Natural killer cell (primary cell): ENCODE measurements at regions not wholly inside any gene's neighbourhood (a gene's known extent, or its start where the extent isn't known, plus 50 kb on each side); places are given as distances from the start of the nearest gene placed in this dataset.

Experiments
- ATAC-seq, 3 donors: fragments of 150-1000 bp in 2 of 3; fragments of 200-7000 bp in 1 of 3; cut with Tn5 transposase; 1 replicate in 1 of 3; 2 replicates in 2 of 3; pipeline ENCODE4 v1.10.0; 2021; ENCODE audit warnings: mild to moderate bottlenecking in 2 of 3, moderate library complexity in 2 of 3
- DNase-seq, 2 donors: peaks; one replicate each; pipeline versions ENCODE4 v3.0.0 to v3.0.0-alpha.2; 2013 to 2021; ENCODE audit warnings: mixed read lengths in 1 of 2
- H3K27ac ChIP-seq: one replicate; pipeline ENCODE4 v1.5.1; 2013; ENCODE audit warnings: mild to moderate bottlenecking, low read length
- H3K27me3 ChIP-seq: one replicate; pipeline ENCODE4 v1.6.1; 2013; ENCODE audit warnings: low read length; ENCODE audit not compliant: control insufficient read depth, insufficient read depth
- H3K36me3 ChIP-seq: one replicate; pipeline ENCODE4 v1.6.1; 2013; ENCODE audit warnings: low read length; ENCODE audit not compliant: control insufficient read depth, insufficient read depth
- H3K4me1 ChIP-seq: one replicate; pipeline ENCODE4 v1.6.1; 2013; ENCODE audit warnings: low read length; ENCODE audit not compliant: control insufficient read depth, insufficient read depth
- H3K4me3 ChIP-seq: one replicate; pipeline ENCODE4 v1.5.1; 2013; ENCODE audit warnings: low read length
- H3K9me3 ChIP-seq: one replicate; pipeline ENCODE4 v1.6.1; 2013; ENCODE audit warnings: low read length; ENCODE audit not compliant: control insufficient read depth, insufficient read depth
- H3K27ac Mint-ChIP-seq, 2 donors: one replicate each; pipeline ENCODE4 v1.8.0; 2022; ENCODE audit warnings: mild to moderate bottlenecking in 2 of 2, mixed read lengths in 2 of 2, moderate library complexity in 1 of 2
- H3K27me3 Mint-ChIP-seq, 2 donors: one replicate each; pipeline ENCODE4 v1.8.0; 2022; ENCODE audit warnings: low read depth in 2 of 2, mixed read lengths in 2 of 2
- H3K36me3 Mint-ChIP-seq: one replicate; pipeline ENCODE4 v1.8.0; 2022; ENCODE audit warnings: mixed read lengths
- H3K4me1 Mint-ChIP-seq, 2 donors: one replicate each; pipeline ENCODE4 v1.8.0; 2022; ENCODE audit warnings: mixed read lengths in 2 of 2
- H3K4me3 Mint-ChIP-seq: one replicate; pipeline ENCODE4 v1.8.0; 2022; ENCODE audit warnings: mild to moderate bottlenecking, moderate library complexity, mixed read lengths
- H3K9me3 Mint-ChIP-seq, 2 donors: one replicate each; pipeline ENCODE4 v1.8.0; 2022; ENCODE audit warnings: mixed read lengths in 2 of 2
- CTCF ChIP-seq: fragments of 200-600 bp; IDR thresholded peaks from one replicate; pipeline ENCODE4 v1.8.0; 2022; ENCODE audit warnings: antibody characterized with exemption
- WGBS: methylation state at CpG from one replicate; pipeline ENCODE4 v1.1.7; 2013; ENCODE audit warnings: missing lambda C conversion rate; ENCODE audit not compliant: insufficient coverage; 5-methylcytosine and 5-hydroxymethylcytosine counted together
- intact Hi-C: fragments of 100-400 bp; cut with micrococcal nuclease; formaldehyde crosslinking; loops from one replicate; pipeline ENCODE4 v1.14.2; 2022

- intact Hi-C loops, result no loop called here
- H3K4me1 Mint-ChIP-seq, result no peaks in the 10 kb centered on the region
- DNase-seq (no peak), ATAC-seq (no peak)
- no peak overlapping the region for H3K4me3 Mint-ChIP-seq
- Histone ChIP-seq H3K9me3 (no peaks in the 10 kb centered on the region), H3K4me3 (no peak overlapping the region), H3K27me3 (no peaks in the 10 kb centered on the region), H3K4me1 (no peaks in the 10 kb centered on the region), H3K27ac (no peak overlapping the region), H3K36me3 (no peaks in the 10 kb centered on the region)
- peaks cover 0 to 3% of the 10 kb centered on the region in 2 donors for H3K27me3 Mint-ChIP-seq
- no peaks in the 10 kb centered on the region for H3K36me3 Mint-ChIP-seq
- H3K27ac Mint-ChIP-seq, result no peak overlapping the region
- 80% methylated on average over 1 of the region's 1 CpG for WGBS
- peaks cover 2 to 4% of the 10 kb centered on the region in 2 donors for H3K9me3 Mint-ChIP-seq
- TF ChIP-seq CTCF, result no peak
Observed at GRCh38 chr5:2575871-2576270, 175.6 kb downstream of the IRX2 start.

GRCh38 chr5:2575292-2575691, 176.2 kb downstream of the IRX2 start:
- no peaks in the 10 kb centered on the region for H3K36me3 Mint-ChIP-seq
- WGBS, result 22% methylated on average over 3 of the region's 3 CpGs

GRCh38 chr5:2574155-2574554, 177.3 kb downstream of the IRX2 start:
- no peak overlapping the region for H3K27ac ChIP-seq
- 86% methylated on average over 5 of the region's 5 CpGs for WGBS
- no peak for TF ChIP-seq CTCF
- no peaks in the 10 kb centered on the region for H3K4me1 ChIP-seq
- DNase-seq (no peak), ATAC-seq (no peak)
- H3K9me3 ChIP-seq, result no peaks in the 10 kb centered on the region
- Mint-ChIP-seq H3K4me3 (no peak overlapping the region), H3K27me3 (peaks cover 0 to 3% of the 10 kb centered on the region in 2 donors), H3K4me1 (no peaks in the 10 kb centered on the region), H3K27ac (no peak overlapping the region), H3K9me3 (peaks cover 2 to 3% of the 10 kb centered on the region in 2 donors), H3K36me3 (no peaks in the 10 kb centered on the region)
- intact Hi-C loops, result no loop called here
- no peaks in the 10 kb centered on the region for H3K36me3 ChIP-seq
- no peaks in the 10 kb centered on the region for H3K27me3 ChIP-seq
- H3K4me3 ChIP-seq, result no peak overlapping the region

More at GRCh38 chr5:2575292-2575691, 176.2 kb downstream of the IRX2 start:
- no peak overlapping the region for H3K27ac Mint-ChIP-seq
- no peak for TF ChIP-seq CTCF
- Histone ChIP-seq H3K36me3 (no peaks in the 10 kb centered on the region), H3K27me3 (no peaks in the 10 kb centered on the region), H3K4me3 (no peak overlapping the region), H3K27ac (no peak overlapping the region), H3K9me3 (no peaks in the 10 kb centered on the region), H3K4me1 (no peaks in the 10 kb centered on the region)
- no peak for ATAC-seq
- no peak for DNase-seq
- no peak overlapping the region for H3K4me3 Mint-ChIP-seq
- peaks cover 0 to 3% of the 10 kb centered on the region in 2 donors for H3K27me3 Mint-ChIP-seq
- H3K9me3 Mint-ChIP-seq, result peaks cover 2 to 3% of the 10 kb centered on the region in 2 donors
- no peaks in the 10 kb centered on the region for H3K4me1 Mint-ChIP-seq
- intact Hi-C loops, result no loop called here

- TF ChIP-seq CTCF, result no peak
- H3K4me3 ChIP-seq, result no peak overlapping the region
- intact Hi-C loops, result no loop called here
- no peak overlapping the region for H3K27ac Mint-ChIP-seq
- H3K9me3 Mint-ChIP-seq, result peaks cover 0 to 2% of the 10 kb centered on the region in 2 donors
- H3K36me3 ChIP-seq, result no peaks in the 10 kb centered on the region
- H3K4me1 Mint-ChIP-seq, result no peaks in the 10 kb centered on the region
- no peaks in the 10 kb centered on the region for H3K27me3 Mint-ChIP-seq
- ATAC-seq (no peak), DNase-seq (no peak)
- WGBS, result 59% methylated on average over 10 of the region's 10 CpGs
- H3K4me3 Mint-ChIP-seq, result no peak overlapping the region
- no peaks in the 10 kb centered on the region for H3K27me3 ChIP-seq
- no peaks in the 10 kb centered on the region for H3K9me3 ChIP-seq
- no peaks in the 10 kb centered on the region for H3K4me1 ChIP-seq
- H3K36me3 Mint-ChIP-seq, result no peaks in the 10 kb centered on the region
- H3K27ac ChIP-seq, result no peak overlapping the region
Observed at GRCh38 chr5:2570586-2570985, 180.9 kb downstream of the IRX2 start.
